Adipocyte (in vitro differentiated cells): ENCODE measurements at regions not wholly inside any gene's neighbourhood (a gene's known extent, or its start where the extent isn't known, plus 50 kb on each side); places are given as distances from the start of the nearest gene placed in this dataset.
"Not testable (repeated sequence)": the region's sequence is repeated elsewhere in the genome, so short reads cannot be mapped to it uniquely, and the experiment has no call there.

Experiments
- DNase-seq: peaks from one replicate; pipeline ENCODE4 v3.0.0-alpha.2; 2015; ENCODE audit warnings: low read depth
- H3K27me3 ChIP-seq: replicated peaks from 2 replicates; pipeline ENCODE4 v1.7.0; 2013; ENCODE audit warnings: mild to moderate bottlenecking, low read length, moderate library complexity; ENCODE audit not compliant: control insufficient read depth, insufficient read depth
- H3K36me3 ChIP-seq: 2 replicates; pipeline ENCODE4 v1.7.0; 2013; ENCODE audit warnings: low read length, mild to moderate bottlenecking, moderate library complexity; ENCODE audit not compliant: control insufficient read depth, insufficient read depth, severe bottlenecking
- H3K4me1 ChIP-seq: 2 replicates; pipeline ENCODE4 v1.7.0; 2013; ENCODE audit warnings: mild to moderate bottlenecking, low read length, moderate library complexity; ENCODE audit not compliant: control insufficient read depth, insufficient read depth
- H3K4me3 ChIP-seq: 2 replicates; pipeline ENCODE4 v1.7.0; 2013; ENCODE audit warnings: mild to moderate bottlenecking, low read length, moderate library complexity
- H3K9ac ChIP-seq: 2 replicates; pipeline ENCODE4 v1.7.0; 2013; ENCODE audit warnings: mild to moderate bottlenecking, low read length, moderate library complexity
- H3K9me3 ChIP-seq: 2 replicates; pipeline ENCODE4 v1.7.0; 2013; ENCODE audit warnings: mild to moderate bottlenecking, low read length, moderate library complexity; ENCODE audit not compliant: control insufficient read depth

DNA sequence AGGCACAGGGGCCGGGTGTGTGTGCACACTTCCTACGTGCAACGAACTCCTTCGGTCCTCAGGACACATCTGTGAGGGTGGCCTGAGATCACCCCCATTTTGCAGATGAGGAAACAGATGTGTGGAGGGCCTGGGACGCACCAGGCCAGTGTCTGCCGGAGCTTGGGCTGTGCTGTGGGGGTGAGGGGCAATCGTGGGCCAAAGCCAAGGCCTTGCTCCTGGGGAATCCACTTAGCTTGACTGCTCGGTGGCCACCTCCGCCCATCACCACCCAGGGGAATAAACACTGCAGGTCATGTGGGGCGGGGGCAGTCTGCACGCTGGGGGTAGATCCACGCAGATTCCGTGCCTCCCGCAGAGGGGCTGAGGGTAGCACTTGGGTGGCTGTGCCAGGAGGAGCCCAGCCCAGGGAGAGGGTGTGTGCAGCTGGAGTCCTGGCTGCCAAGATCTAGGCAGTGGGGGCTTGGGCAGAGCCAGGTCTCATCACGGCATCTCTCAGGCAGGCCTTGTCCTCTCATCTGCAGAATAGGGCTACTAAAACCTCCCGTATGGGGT, 70.8 kb upstream of the EN2 start:
- H3K9me3 ChIP-seq: no peaks in the 10 kb centered on the region
- DNase-seq: no peak
- peaks cover under 1% of the 10 kb centered on the region for H3K4me1 ChIP-seq
- H3K36me3 ChIP-seq: no peaks in the 10 kb centered on the region
- no peak overlapping the region for H3K4me3 ChIP-seq
- H3K27me3 ChIP-seq: peaks cover 80% of the 10 kb centered on the region
- H3K9ac ChIP-seq: no peak overlapping the region

DNA sequence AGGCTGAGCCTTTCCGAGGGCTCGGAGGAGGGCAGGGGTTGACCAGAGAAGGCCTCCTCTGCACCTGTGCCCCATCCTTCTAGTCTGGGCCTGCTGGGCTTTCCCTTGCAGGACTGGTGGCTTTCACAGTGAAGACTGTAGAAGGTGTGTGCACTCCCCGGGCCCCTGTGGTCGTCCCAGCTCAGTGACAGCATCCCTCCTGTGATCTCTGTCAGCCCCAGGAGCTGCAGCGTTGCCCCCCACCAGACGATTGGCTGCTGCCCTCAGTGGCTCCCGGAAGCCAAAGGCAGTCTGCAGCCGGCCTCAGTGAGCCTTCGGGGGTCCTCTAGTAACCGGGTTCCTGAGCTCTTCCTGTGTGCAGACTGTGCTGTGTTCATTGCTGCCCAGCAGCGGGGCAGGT, 69.4 kb upstream of the EN2 start:
- H3K9ac ChIP-seq: no peak overlapping the region
- H3K9me3 ChIP-seq: no peaks in the 10 kb centered on the region
- H3K36me3 ChIP-seq: no peaks in the 10 kb centered on the region
- DNase-seq: no peak
- H3K27me3 ChIP-seq: peaks cover 73% of the 10 kb centered on the region
- no peaks in the 10 kb centered on the region for H3K4me1 ChIP-seq
- H3K4me3 ChIP-seq: no peak overlapping the region

DNA sequence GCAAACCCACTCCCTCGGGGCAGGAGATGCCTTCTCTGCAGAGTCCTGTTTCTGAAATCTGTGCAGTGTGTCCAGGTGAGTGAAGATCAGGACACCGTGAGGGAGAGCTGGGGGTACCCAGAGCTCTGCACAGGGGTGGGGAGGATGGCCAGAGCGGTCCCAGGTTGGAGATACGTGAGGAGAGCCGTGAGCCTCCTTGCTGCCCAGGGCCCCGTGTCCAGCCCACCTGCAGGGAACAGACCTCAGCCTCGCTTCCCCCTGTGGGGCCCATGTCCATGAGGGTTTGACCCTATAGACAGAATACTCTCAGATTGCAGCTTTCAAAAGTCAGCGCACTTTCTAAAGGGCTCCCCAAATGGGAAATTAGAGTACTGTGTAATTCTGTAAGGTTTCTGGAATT, 66.5 kb upstream of the EN2 start:
- no peaks in the 10 kb centered on the region for H3K4me1 ChIP-seq
- H3K36me3 ChIP-seq: no peaks in the 10 kb centered on the region
- no peak overlapping the region for H3K9ac ChIP-seq
- no peak for DNase-seq
- H3K4me3 ChIP-seq: no peak overlapping the region
- H3K9me3 ChIP-seq: no peaks in the 10 kb centered on the region
- H3K27me3 ChIP-seq: peaks cover 54% of the 10 kb centered on the region

DNA sequence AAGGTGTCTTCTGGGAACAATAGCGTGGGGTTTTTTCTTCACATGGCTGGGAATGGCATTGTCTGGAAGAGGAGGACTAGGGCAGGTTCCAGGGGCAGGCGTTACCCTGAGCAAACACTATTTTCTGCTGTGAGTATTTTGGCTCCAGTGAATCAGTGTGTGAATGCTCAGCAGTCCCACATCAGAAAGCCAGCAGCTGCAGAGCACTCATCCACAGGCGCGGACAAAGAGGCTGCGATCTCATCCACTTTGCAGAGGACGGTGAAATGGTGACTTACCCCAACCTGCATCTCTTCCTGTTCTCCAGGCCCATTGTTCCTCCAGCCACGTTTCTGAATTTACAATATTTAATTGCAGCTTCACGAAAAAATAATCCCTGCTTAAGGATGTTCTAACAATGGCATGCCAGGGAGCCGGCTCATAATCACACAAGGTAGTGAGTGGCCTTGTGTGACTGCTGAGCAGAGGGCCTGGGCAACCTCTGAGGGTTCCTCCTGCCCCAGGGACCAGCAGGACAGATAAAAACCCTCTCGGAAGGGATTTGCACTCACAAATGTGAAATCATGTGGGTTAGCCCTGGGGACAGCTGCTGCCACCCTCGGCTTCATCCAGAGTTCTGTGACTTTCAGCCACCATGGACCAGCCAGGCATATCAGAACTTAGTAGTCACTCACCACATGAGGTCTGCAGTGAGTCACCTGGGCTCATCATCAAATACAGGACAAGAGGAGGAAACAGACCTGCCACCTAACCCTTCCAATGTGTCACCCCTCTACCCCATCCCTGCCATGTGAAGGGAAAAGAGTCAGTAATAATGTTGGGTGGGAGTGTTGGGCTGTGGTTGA, 65.0 kb upstream of the EN2 start:
- no peak for DNase-seq
- H3K9ac ChIP-seq: no peak overlapping the region
- H3K27me3 ChIP-seq: peaks cover 47% of the 10 kb centered on the region
- H3K4me1 ChIP-seq: no peaks in the 10 kb centered on the region
- no peaks in the 10 kb centered on the region for H3K9me3 ChIP-seq
- no peaks in the 10 kb centered on the region for H3K36me3 ChIP-seq
- H3K4me3 ChIP-seq: no peak overlapping the region

DNA sequence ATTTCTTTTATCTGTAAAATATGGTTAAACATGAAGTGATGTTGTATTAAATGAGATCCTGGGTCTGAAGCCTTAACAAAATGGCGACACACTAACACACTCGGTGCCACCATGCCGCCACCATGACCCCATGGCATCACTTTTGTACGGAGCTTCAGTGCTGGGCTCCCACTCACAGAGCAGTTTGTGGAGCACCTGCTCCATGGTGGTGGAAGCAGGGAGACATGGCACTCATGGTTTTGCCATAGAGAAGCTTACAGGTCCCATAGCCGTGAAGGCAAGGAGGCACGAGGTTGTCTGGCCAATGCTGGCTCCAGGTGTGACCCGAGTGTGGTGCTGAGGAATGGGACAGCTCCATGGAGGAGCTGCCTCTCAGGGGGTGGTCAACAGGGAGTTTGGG, 63.5 kb upstream of the EN2 start:
- Histone ChIP-seq H3K9me3 (no peaks in the 10 kb centered on the region), H3K27me3 (peaks cover 39% of the 10 kb centered on the region), H3K9ac (no peak overlapping the region), H3K4me3 (no peak overlapping the region), H3K4me1 (no peaks in the 10 kb centered on the region), H3K36me3 (no peaks in the 10 kb centered on the region)
- no peak for DNase-seq

DNA sequence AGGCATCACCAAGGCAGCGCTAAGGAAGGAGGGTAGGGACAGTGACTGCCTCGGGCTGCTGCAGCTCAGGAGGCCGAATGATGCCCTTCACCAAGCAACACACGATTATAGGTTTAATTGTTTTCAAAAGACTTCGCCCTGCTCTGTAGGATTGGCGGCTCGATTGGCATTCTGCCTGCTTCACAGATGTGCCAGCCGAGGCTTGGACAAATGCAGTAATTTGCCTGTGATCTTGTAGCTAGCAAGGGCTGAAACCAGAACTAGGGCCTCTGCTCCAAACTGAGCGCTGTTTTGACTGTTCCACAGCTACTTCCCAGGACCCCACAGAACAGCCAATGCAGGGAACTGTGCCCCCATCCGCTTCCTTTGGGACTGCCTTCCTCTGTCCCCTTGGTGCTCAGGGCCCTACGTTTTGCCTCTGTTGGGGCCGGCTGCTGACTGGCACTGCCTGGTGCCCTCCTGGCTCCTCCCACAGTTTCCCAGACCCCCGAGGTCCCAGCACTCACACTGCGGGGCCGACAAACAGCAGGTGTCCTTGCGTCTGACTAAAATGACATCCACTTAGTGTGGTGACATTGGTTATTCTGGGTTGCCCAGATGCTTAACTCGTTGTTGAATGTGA, 62.6 kb upstream of the EN2 start:
- no peak for DNase-seq
- H3K9ac ChIP-seq: no peak overlapping the region
- no peak overlapping the region for H3K4me3 ChIP-seq
- H3K9me3 ChIP-seq: no peaks in the 10 kb centered on the region
- no peaks in the 10 kb centered on the region for H3K4me1 ChIP-seq
- no peaks in the 10 kb centered on the region for H3K36me3 ChIP-seq
- peaks cover 42% of the 10 kb centered on the region for H3K27me3 ChIP-seq

DNA sequence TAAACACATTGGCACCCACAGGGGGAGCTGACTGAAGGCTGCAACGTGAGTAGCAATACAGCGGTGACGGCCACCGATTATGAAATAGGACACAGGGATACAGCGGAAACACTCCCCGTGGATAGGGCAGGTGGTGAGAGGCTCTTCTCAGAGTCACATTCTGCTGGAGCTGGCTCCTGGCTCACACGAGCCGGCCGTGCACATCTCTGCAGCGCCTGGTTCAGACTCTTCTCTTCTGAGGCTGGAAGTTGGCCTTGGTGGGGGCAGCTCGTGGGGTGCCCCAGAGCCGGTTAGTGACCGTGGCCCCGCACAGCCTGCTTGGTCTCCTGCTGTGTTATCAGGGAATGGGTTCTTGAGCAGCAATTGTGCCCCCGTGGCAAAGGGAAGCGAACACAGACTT, 61.3 kb upstream of the EN2 start:
- DNase-seq: no peak
- Histone ChIP-seq H3K27me3 (peaks cover 47% of the 10 kb centered on the region), H3K9ac (no peak overlapping the region), H3K4me3 (no peak overlapping the region), H3K9me3 (no peaks in the 10 kb centered on the region), H3K4me1 (no peaks in the 10 kb centered on the region), H3K36me3 (no peaks in the 10 kb centered on the region)

DNA sequence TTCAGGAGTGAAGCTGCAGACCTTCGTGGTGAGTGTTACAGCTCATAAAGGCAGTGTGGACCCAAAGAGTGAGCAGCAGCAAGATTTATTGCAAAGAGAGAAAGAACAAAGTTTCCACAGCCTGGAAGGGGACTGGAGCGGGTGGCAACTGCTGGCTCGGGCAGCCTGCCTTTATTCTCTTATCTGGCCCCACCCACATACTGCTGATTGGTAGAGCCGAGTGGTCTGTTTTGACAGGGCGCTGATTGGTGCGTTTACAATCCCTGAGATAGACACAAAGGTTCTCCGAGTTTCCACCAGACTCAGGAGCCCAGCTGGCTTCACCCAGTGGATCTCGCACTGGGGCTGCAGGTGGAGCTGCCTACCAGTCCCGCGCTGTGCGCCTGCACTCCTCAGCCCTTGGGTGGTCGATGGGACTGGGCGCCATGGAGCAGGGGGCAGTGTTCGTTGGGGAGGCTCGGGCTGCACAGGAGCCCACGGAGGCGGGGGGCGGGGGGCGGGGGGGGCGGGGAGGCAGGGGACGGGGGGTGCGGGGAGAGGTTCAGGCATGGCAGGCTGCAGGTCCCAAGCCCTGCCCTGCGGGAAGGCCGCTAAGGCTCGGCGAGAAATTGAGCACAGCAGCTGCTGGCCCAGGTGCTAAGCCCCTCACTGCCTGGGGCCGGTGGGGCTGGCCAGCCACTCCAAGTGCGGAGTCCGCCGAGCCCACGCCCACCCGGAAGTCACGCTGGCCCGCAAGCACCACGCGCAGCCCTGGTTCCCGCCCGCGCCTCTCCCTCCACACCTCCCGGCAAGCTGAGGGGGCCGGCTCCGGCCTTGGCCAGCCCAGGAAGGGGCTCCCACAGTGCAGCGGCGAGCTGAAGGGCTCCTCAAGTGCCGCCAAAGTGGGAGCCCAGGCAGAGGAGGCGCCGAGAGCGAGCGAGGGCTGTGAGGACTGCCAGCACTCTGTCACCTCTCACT, 59.9 kb upstream of the EN2 start:
- H3K4me3 ChIP-seq, H3K9ac ChIP-seq, H3K4me1 ChIP-seq, H3K9me3 ChIP-seq, DNase-seq, H3K36me3 ChIP-seq: not testable (repeated sequence)
- H3K27me3 ChIP-seq: peaks cover 48% of the 10 kb centered on the region

DNA sequence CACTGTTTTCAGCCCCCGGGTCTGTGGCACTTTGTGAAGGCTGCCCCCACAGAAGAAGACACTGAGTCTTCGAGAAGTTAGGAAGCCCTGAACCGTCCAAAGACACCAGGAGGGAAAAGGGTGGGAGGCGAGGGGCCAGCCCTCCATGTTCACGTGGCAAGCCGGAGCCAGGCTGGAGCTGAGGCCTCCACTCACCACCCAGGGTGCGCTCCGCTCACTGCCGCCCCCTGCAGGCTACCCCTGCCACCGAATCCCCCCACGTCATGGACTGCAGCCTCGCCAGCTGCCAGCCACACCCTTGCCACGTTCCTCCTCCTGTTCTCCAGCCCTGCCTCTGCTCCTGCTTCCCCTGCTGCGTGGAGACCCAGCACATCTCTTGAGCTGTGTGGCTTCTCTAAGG, 59.0 kb upstream of the EN2 start:
- Histone ChIP-seq H3K9me3 (peaks cover 8% of the 10 kb centered on the region), H3K36me3 (no peaks in the 10 kb centered on the region), H3K9ac (no peak overlapping the region), H3K4me3 (no peak overlapping the region), H3K27me3 (peaks cover 55% of the 10 kb centered on the region), H3K4me1 (no peaks in the 10 kb centered on the region)
- no peak for DNase-seq

DNA sequence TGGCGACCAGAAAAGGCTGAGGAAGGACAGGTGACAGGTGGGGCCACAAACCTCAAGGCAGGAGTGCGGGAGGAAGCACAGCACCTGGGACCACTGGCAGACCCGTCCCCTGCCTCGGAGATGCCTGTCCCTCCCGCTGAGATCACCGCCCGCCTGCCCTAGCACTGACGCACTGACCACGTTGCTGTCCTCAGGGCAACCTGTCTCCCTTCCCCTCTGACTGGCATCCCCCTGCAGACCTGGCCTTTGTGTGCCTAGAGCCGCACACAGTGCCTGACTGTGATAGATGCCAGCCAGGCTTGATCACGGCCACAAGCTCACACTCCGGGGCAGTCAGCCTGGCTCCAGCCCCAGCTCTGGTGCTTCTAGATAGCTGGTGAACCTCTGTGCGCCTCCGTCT, 58.4 kb upstream of the EN2 start:
- Histone ChIP-seq H3K4me3 (no peak overlapping the region), H3K9ac (no peak overlapping the region), H3K9me3 (peaks cover 8% of the 10 kb centered on the region), H3K4me1 (no peaks in the 10 kb centered on the region), H3K36me3 (no peaks in the 10 kb centered on the region), H3K27me3 (peaks cover 59% of the 10 kb centered on the region)
- no peak for DNase-seq

DNA sequence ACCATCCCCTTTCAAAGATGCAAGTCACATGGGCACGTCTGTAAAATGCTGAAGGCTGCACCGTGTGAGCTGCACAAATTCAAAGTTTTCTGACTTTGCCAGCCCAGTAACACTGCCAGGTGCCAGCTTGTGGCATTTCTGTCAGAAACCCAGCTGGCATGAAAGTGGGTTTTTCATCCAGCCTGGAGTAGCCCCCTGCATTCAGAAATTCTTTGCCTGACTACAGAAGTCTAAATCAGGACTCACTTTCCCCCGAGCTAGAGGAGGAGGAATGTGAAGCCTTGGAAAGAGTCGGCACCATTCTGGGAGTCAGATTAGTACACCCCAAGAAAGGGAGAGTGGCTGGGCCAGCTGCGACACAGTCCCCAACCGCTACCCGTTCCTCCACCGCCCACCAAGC, 56.7 kb upstream of the EN2 start:
- peaks cover 8% of the 10 kb centered on the region for H3K9me3 ChIP-seq
- peaks cover 61% of the 10 kb centered on the region for H3K27me3 ChIP-seq
- H3K4me1 ChIP-seq: no peaks in the 10 kb centered on the region
- H3K4me3 ChIP-seq: no peak overlapping the region
- no peaks in the 10 kb centered on the region for H3K36me3 ChIP-seq
- DNase-seq: no peak
- H3K9ac ChIP-seq: no peak overlapping the region
